ENCODE measurements at regions not wholly inside any gene's neighbourhood (a gene's known extent, or its start where the extent isn't known, plus 50 kb on each side); places are given as distances from the start of the nearest gene placed in this dataset.

DNA sequence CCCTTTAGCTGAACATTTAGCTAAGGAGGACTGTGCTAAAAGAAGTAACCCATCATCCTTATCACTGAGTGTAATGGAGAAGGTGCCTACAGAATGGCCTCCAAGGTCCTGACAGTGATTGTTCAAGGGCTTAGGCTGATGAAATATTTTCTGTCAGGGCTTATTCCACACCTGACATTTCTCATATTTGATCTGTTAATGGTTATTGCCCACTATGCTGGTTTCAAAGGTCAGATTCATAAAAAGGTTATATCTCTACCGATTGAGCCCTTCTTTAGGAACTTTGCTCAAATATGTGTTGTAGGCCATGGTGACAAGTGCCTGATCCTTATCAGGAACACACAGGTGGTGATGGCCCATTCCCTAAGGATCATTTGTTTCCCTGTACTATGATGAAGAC, 766.4 kb upstream of the ADGRL2 start:
- TF ChIP-seq, protein P1, sequence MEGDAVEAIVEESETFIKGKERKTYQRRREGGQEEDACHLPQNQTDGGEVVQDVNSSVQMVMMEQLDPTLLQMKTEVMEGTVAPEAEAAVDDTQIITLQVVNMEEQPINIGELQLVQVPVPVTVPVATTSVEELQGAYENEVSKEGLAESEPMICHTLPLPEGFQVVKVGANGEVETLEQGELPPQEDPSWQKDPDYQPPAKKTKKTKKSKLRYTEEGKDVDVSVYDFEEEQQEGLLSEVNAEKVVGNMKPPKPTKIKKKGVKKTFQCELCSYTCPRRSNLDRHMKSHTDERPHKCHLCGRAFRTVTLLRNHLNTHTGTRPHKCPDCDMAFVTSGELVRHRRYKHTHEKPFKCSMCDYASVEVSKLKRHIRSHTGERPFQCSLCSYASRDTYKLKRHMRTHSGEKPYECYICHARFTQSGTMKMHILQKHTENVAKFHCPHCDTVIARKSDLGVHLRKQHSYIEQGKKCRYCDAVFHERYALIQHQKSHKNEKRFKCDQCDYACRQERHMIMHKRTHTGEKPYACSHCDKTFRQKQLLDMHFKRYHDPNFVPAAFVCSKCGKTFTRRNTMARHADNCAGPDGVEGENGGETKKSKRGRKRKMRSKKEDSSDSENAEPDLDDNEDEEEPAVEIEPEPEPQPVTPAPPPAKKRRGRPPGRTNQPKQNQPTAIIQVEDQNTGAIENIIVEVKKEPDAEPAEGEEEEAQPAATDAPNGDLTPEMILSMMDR (IDR thresholded peaks at IDR 0.05 in 8 of 11, conservative IDR thresholded peaks at IDR 0.05 in 3 of 11), result no peak
- TF ChIP-seq POLR2AphosphoS5 (IDR thresholded peaks at IDR 0.05), result no peak
